AG09319 (cell line): ENCODE measurements at regions not wholly inside any gene's neighbourhood (a gene's known extent, or its start where the extent isn't known, plus 50 kb on each side); places are given as distances from the start of the nearest gene placed in this dataset.

Experiments used
- DNase-seq: peaks from one replicate; pipeline ENCODE4 v3.0.0-alpha.2; 2010; ENCODE audit warnings: low read depth; ENCODE audit errors: extremely low read depth
- CTCF ChIP-seq: IDR thresholded peaks from 2 replicates; pipeline ENCODE4 v1.5.1; 2011; ENCODE audit warnings: low read depth, mild to moderate bottlenecking, inconsistent platforms, low read length, moderate library complexity

GRCh38 chr17:65290056-65290455 is 152.9 kb downstream of the RGS9 start:
- DNase-seq: no peak
- TF ChIP-seq CTCF: no peak

GRCh38 chr17:65287040-65287439 is 149.9 kb downstream of the RGS9 start:
- no peak for DNase-seq
- TF ChIP-seq CTCF: no peak

GRCh38 chr17:65283704-65284103 is 146.5 kb downstream of the RGS9 start:
- DNase-seq: no peak
- no peak for TF ChIP-seq CTCF

- no peak for TF ChIP-seq CTCF
- no peak for DNase-seq
These were observed 142.3 kb downstream of the RGS9 start for GRCh38 chr17:65279456-65279855.

GRCh38 chr17:65278820-65279184 is 141.6 kb downstream of the RGS9 start:
- DNase-seq: no peak
- no peak for TF ChIP-seq CTCF

GRCh38 chr17:65278050-65278819 is 141.1 kb downstream of the RGS9 start:
- TF ChIP-seq CTCF: peak; percentile 69
- peak; percentile 18 for DNase-seq

- no peak for DNase-seq
- no peak for TF ChIP-seq CTCF
These were observed 140.4 kb downstream of the RGS9 start for GRCh38 chr17:65277576-65277975.
